ENCODE measurements at regions not wholly inside any gene's neighbourhood (a gene's known extent, or its start where the extent isn't known, plus 50 kb on each side); places are given as distances from the start of the nearest gene placed in this dataset.

- DNase-seq = no peak
These were observed 53.0 kb downstream of the RASSF10 start for GRCh38 chr11:13062115-13062514.

GRCh38 chr11:13064593-13064992 lies 55.5 kb downstream of the RASSF10 start:
- DNase-seq = peak; percentile 28

GRCh38 chr11:13065200-13065787 lies 56.2 kb downstream of the RASSF10 start:
- no peak for DNase-seq

- DNase-seq = no peak
These were observed 59.1 kb downstream of the RASSF10 start for GRCh38 chr11:13068211-13068610.

- DNase-seq = no peak
These were observed 64.2 kb downstream of the RASSF10 start for GRCh38 chr11:13073119-13073981.

- no peak for DNase-seq
These were observed 65.8 kb downstream of the RASSF10 start for GRCh38 chr11:13074714-13075464.

GRCh38 chr11:13076961-13077360 lies 67.8 kb downstream of the RASSF10 start:
- no peak for DNase-seq

- DNase-seq = no peak
These were observed 71.7 kb downstream of the RASSF10 start for GRCh38 chr11:13080861-13081260.

GRCh38 chr11:13082588-13082987 lies 73.5 kb downstream of the RASSF10 start:
- no peak for DNase-seq

GRCh38 chr11:13090228-13090708 lies 81.2 kb downstream of the RASSF10 start:
- no peak for DNase-seq

- no peak for DNase-seq
These were observed 82.3 kb downstream of the RASSF10 start for GRCh38 chr11:13091373-13091772.

GRCh38 chr11:13091804-13092203 lies 82.7 kb downstream of the RASSF10 start:
- no peak for DNase-seq

- DNase-seq = no peak
These were observed 86.0 kb downstream of the RASSF10 start for GRCh38 chr11:13094930-13095687.

GRCh38 chr11:13098063-13098462 lies 88.9 kb downstream of the RASSF10 start:
- peak; percentile 48 for DNase-seq

GRCh38 chr11:13098616-13099289 lies 89.6 kb downstream of the RASSF10 start:
- DNase-seq = no peak

GRCh38 chr11:13101644-13102512 lies 92.8 kb downstream of the RASSF10 start:
- DNase-seq = no peak

GRCh38 chr11:13102513-13102840 lies 93.4 kb downstream of the RASSF10 start:
- DNase-seq = no peak

- DNase-seq = no peak
These were observed 93.9 kb downstream of the RASSF10 start for GRCh38 chr11:13102865-13103539.

GRCh38 chr11:13103962-13104554 lies 94.9 kb downstream of the RASSF10 start:
- no peak for DNase-seq

- DNase-seq = no peak
These were observed 95.6 kb downstream of the RASSF10 start for GRCh38 chr11:13104619-13105236.
